Astrocyte of the spinal cord (primary cell): ENCODE measurements at regions not wholly inside any gene's neighbourhood (a gene's known extent, or its start where the extent isn't known, plus 50 kb on each side); places are given as distances from the start of the nearest gene placed in this dataset.

Experiments used
- DNase-seq: peaks from one replicate; pipeline ENCODE4 v3.0.0; 2011; ENCODE audit warnings: low read depth, low spot score
- H3K4me3 ChIP-seq: 2 replicates; pipeline ENCODE4 v1.5.1; 2011; ENCODE audit warnings: low read depth, mild to moderate bottlenecking, low read length, moderate library complexity
- in situ Hi-C: cut with HindIII; loops from 2 replicates; pipeline ENCODE4 v1.10.0; 2017; ENCODE audit warnings: low sequenced_read_pairs
- TF ChIP-seq, protein P1 (sequence below): IDR thresholded peaks from 2 replicates; pipeline ENCODE4 v1.5.1; 2012; ENCODE audit warnings: low read depth, mild to moderate bottlenecking, low read length, inconsistent platforms

DNA sequence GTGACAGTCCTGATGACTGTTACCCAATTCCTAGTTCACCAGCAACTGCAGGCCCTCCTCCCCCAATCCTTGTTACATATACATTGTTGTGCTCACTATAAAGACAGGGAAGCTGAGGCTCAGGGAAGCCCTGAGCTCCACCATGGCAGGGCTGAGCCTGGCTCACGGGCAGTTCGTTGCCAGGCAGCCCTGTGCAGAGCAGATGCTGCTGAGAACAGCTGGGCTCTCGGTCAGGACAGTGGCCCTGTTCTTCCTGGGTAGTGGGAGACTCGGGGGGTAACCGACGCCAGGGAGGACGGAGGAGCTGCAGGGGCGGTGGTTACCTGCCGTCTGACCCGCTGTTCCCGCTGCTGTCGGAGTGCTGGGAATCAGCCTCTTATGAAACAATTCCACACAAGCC, 80.9 kb upstream of the ZNF469 start:
- no peak overlapping the region for H3K4me3 ChIP-seq
- TF ChIP-seq, protein P1, sequence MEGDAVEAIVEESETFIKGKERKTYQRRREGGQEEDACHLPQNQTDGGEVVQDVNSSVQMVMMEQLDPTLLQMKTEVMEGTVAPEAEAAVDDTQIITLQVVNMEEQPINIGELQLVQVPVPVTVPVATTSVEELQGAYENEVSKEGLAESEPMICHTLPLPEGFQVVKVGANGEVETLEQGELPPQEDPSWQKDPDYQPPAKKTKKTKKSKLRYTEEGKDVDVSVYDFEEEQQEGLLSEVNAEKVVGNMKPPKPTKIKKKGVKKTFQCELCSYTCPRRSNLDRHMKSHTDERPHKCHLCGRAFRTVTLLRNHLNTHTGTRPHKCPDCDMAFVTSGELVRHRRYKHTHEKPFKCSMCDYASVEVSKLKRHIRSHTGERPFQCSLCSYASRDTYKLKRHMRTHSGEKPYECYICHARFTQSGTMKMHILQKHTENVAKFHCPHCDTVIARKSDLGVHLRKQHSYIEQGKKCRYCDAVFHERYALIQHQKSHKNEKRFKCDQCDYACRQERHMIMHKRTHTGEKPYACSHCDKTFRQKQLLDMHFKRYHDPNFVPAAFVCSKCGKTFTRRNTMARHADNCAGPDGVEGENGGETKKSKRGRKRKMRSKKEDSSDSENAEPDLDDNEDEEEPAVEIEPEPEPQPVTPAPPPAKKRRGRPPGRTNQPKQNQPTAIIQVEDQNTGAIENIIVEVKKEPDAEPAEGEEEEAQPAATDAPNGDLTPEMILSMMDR, result no peak
- no peak for DNase-seq
- in situ Hi-C loops, result no loop called here

DNA sequence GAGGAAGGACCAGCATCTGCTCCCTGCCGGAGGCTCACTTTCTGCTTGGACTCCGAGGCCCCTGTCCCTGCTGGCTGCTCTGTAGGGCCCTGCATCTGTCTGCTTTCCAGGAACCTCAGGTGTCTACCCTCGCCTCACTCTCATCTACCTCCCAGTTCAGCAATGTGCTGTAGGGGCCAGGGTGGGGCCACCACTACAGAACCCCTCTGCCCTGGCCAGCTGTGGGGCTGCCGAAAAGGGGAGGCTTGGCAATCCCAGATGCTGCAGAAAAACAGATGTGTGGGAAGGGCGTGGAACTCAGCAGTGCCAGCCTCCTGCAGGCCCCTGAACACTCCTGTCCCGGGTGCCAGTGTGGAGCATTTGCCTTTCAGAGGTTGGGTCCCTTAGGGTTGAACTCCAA, 80.1 kb upstream of the ZNF469 start:
- in situ Hi-C loops, result no loop called here
- H3K4me3 ChIP-seq, result no peak overlapping the region
- TF ChIP-seq, protein P1, result no peak
- no peak for DNase-seq

DNA sequence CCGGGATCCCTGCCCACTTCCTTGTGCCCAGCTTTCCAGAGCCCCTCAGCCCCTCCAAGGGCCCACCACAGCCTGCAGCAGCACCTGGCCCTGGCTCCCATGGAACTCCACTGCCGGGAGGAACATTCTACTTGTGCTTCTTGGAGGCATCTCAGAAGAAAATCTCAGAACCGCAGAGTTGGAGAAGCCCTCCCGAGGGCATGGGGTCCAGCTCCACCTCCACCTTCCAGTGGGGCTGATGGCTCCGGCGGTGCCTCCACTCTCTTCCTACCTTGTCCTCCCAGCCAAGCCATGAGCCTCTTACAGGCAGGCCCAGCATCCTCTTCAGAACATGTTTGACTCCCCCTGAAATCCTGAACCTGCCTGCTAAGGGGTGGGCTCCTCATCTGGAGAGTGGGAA, 79.4 kb upstream of the ZNF469 start:
- no peak overlapping the region for H3K4me3 ChIP-seq
- in situ Hi-C loops, result no loop called here
- no peak for DNase-seq
- TF ChIP-seq, protein P1, result no peak

DNA sequence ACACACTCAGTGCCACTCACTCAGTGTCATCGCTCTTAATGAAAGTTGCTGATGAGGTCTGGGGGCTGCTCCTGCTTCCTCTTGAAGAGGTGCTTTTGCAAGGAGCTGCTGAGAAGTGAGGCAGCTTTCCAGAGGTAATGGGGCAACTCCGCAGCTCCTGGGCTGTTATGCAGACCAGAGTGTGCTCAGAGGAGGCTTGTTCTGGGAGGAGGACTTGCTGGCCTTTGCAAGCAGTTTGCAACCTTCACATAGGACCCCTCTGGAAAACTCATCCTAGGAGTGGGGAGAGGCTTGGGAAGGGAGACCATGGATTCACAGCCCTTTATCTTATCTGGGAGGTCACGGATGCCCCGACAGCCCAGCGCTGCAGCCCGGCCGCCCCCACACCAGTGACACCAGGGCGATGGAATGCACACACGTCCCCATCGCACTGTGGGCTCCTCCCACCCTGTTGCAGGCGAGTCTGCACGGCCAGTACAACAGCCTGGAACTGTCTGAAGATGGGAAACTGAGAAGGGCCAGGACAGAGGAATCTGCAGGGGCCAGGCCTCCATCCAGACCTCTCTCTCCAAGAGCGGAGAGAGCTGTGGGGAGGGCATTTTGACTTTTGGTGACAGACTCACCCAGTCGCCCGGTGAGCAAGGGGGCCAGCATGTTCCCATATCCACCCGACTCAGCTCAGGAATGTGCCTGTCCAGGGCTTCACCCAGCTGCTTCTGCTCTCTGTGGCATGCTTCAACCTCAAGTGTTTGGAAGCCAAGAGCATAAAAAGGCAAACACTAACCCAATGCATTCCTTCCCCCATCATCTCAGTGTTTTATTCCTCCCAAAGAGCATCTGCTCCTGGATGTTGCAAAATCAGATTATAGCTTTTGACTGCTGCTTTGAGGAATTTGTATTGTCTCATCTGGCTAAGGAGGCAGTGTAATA, 78.6 kb upstream of the ZNF469 start:
- TF ChIP-seq, protein P1, result no peak

DNA sequence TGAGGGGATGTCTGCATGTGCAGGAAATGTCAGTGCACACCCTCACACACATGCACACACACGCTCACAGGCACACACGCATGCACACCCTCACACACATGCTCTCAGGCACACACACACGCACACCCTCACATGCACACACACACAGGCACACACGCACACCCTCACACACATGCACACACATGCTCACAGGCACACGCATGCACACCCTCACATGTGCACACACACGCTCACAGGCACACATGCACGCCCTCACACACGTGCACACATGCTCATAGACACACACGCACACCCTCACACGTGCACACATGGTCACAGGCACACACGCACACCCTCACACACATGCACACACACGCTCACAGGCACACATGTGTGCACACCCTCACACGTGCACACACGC, 77.6 kb upstream of the ZNF469 start:
- TF ChIP-seq, protein P1, result no peak
- H3K4me3 ChIP-seq, result no peak overlapping the region
- in situ Hi-C loops, result no loop called here

More for the DNA sequence above, 78.6 kb upstream of the ZNF469 start:
- in situ Hi-C loops, result no loop called here
- no peak overlapping the region for H3K4me3 ChIP-seq
- DNase-seq, result peak; percentile 94

DNA sequence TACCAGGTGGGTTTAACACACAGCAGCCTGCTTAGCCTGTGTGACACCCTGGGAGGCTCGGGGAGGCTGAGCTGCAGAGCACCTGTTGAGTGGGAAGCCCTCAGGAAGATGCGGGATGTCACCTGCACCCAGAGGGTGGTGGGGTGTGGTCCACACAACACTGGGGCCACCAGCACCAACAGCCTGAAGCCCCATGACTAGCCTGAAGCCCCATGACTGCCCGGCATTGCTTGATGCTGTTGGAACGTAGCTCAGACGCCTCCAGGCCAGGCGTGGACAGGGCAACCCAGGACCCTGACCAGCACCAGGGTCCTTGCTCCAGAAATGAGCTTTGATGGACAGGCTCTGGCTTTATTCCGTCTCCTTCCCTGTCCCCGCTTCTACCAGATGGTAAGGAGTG, 76.3 kb upstream of the ZNF469 start:
- TF ChIP-seq, protein P1, result no peak
- DNase-seq, result no peak
- in situ Hi-C loops, result no loop called here
- no peak overlapping the region for H3K4me3 ChIP-seq

More for the DNA sequence above, 77.6 kb upstream of the ZNF469 start:
- no peak for DNase-seq
